Gastroesophageal sphincter (tissue), 3 donors: ENCODE measurements at regions not wholly inside any gene's neighbourhood (a gene's known extent, or its start where the extent isn't known, plus 50 kb on each side); places are given as distances from the start of the nearest gene placed in this dataset.

Experiments used
- EP300 ChIP-seq: sonication (generic); formaldehyde crosslinking; IDR thresholded peaks from one replicate; pipeline ENCODE4 v1.6.1; 2017; ENCODE audit warnings: antibody characterized with exemption, mild to moderate bottlenecking
- POLR2AphosphoS5 ChIP-seq: sonication (generic); formaldehyde crosslinking; IDR thresholded peaks from one replicate; pipeline ENCODE4 v1.6.1; 2017; ENCODE audit warnings: antibody characterized with exemption
- TF ChIP-seq, protein P1 (sequence below), 4 experiments: fragments of 200-600 bp in 2 of 4; fragments of 450-650 bp in 2 of 4; sonication (generic) in 1 of 4; IDR thresholded peaks; one replicate each; pipeline ENCODE4 v1.5.1; 2017 to 2019; ENCODE audit warnings: antibody characterized with exemption in 4 of 4, mild to moderate bottlenecking in 2 of 4, moderate library complexity in 2 of 4

DNA sequence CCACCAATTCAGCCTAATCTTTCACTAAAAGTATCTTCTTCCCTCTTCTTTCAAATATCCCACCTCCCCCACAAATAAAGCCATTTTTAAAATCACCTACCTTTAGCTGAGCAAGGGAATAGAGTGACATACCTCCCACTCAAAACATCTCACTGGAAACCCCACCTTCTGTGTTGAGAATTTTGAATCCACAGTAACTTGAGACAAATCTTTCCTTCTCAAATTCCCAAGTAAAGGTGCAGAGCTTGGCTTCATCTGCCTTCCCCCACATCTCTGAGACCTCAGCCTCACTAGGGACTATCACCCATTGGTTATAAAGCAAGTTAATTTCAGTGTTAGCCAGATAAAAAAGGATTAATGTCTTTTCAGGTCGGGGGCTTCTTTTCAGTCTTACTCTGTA lies 180.4 kb downstream of the INO80D start:
- TF ChIP-seq, protein P1, sequence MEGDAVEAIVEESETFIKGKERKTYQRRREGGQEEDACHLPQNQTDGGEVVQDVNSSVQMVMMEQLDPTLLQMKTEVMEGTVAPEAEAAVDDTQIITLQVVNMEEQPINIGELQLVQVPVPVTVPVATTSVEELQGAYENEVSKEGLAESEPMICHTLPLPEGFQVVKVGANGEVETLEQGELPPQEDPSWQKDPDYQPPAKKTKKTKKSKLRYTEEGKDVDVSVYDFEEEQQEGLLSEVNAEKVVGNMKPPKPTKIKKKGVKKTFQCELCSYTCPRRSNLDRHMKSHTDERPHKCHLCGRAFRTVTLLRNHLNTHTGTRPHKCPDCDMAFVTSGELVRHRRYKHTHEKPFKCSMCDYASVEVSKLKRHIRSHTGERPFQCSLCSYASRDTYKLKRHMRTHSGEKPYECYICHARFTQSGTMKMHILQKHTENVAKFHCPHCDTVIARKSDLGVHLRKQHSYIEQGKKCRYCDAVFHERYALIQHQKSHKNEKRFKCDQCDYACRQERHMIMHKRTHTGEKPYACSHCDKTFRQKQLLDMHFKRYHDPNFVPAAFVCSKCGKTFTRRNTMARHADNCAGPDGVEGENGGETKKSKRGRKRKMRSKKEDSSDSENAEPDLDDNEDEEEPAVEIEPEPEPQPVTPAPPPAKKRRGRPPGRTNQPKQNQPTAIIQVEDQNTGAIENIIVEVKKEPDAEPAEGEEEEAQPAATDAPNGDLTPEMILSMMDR (IDR thresholded peaks at IDR 0.05) = no peak
- TF ChIP-seq EP300 (no peak), POLR2AphosphoS5 (no peak)
